ENCODE measurements at regions not wholly inside any gene's neighbourhood (a gene's known extent, or its start where the extent isn't known, plus 50 kb on each side); places are given as distances from the start of the nearest gene placed in this dataset.

GRCh38 chr15:97013491-97013890 is 683.0 kb downstream of the NR2F2 start:
- TF ChIP-seq POLR2A (IDR thresholded peaks at IDR 0.05) = no peak
- TF ChIP-seq CTCF (IDR thresholded peaks at IDR 0.05) = no peak
